CD1c-positive myeloid dendritic cell (primary cell): ENCODE measurements at regions not wholly inside any gene's neighbourhood (a gene's known extent, or its start where the extent isn't known, plus 50 kb on each side); places are given as distances from the start of the nearest gene placed in this dataset.

Source experiments
- DNase-seq: peaks from one replicate; pipeline ENCODE4 v3.0.0-alpha.2; 2016; ENCODE audit errors: extremely low spot score

- DNase-seq = no peak
Measured at GRCh38 chr12:65624554-65625086, 199.7 kb upstream of the HMGA2 start.

- DNase-seq = no peak
Measured at GRCh38 chr12:65628061-65628460, 196.2 kb upstream of the HMGA2 start.

- no peak for DNase-seq
Measured at GRCh38 chr12:65630555-65630954, 193.7 kb upstream of the HMGA2 start.

- DNase-seq = no peak
Measured at GRCh38 chr12:65631621-65632111, 192.6 kb upstream of the HMGA2 start.

- DNase-seq = no peak
Measured at GRCh38 chr12:65632131-65632855, 192.0 kb upstream of the HMGA2 start.

GRCh38 chr12:65634061-65634460, 190.2 kb upstream of the HMGA2 start:
- no peak for DNase-seq

- DNase-seq = no peak
Measured at GRCh38 chr12:65634626-65635331, 189.5 kb upstream of the HMGA2 start.

GRCh38 chr12:65636436-65636835, 187.8 kb upstream of the HMGA2 start:
- no peak for DNase-seq

- DNase-seq = no peak
Measured at GRCh38 chr12:65637150-65637549, 187.1 kb upstream of the HMGA2 start.

- no peak for DNase-seq
Measured at GRCh38 chr12:65637774-65638173, 186.5 kb upstream of the HMGA2 start.

- DNase-seq = no peak
Measured at GRCh38 chr12:65638324-65638723, 186.0 kb upstream of the HMGA2 start.

GRCh38 chr12:65640489-65640901, 183.8 kb upstream of the HMGA2 start:
- no peak for DNase-seq

GRCh38 chr12:65642061-65642661, 182.1 kb upstream of the HMGA2 start:
- no peak for DNase-seq

- DNase-seq = no peak
Measured at GRCh38 chr12:65643171-65643570, 181.1 kb upstream of the HMGA2 start.

- no peak for DNase-seq
Measured at GRCh38 chr12:65643595-65644386, 180.5 kb upstream of the HMGA2 start.

- DNase-seq = no peak
Measured at GRCh38 chr12:65646127-65646643, 178.1 kb upstream of the HMGA2 start.

GRCh38 chr12:65647074-65647473, 177.2 kb upstream of the HMGA2 start:
- DNase-seq = no peak

- no peak for DNase-seq
Measured at GRCh38 chr12:65648461-65648860, 175.8 kb upstream of the HMGA2 start.

GRCh38 chr12:65649126-65649525, 175.2 kb upstream of the HMGA2 start:
- no peak for DNase-seq

GRCh38 chr12:65651060-65651459, 173.2 kb upstream of the HMGA2 start:
- no peak for DNase-seq

GRCh38 chr12:65653321-65653720, 171.0 kb upstream of the HMGA2 start:
- no peak for DNase-seq
